ENCODE measurements at regions not wholly inside any gene's neighbourhood (a gene's known extent, or its start where the extent isn't known, plus 50 kb on each side); places are given as distances from the start of the nearest gene placed in this dataset.

DNA sequence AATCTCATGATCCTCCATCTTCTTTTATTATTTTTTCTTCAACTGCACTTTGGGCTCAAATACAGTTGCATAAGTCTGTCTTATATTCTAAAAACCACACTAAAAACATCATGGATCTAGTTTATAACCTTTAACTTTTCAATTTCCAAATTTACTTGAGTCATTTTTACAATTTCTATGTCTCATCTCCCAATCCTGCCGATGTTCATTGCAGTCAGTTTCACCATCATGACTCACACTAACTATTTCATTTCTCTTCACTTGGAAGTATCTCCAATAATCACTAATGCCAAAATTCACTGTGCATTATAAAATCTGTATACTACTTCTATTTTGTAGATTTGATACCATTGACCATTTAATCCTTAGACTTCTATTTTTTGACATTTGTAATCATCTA, 806.9 kb upstream of the SORCS1 start:
- no peaks in the 10 kb centered on the region for H3K79me2 ChIP-seq (ENCODE audit: low read length)
- TF ChIP-seq, protein P1, sequence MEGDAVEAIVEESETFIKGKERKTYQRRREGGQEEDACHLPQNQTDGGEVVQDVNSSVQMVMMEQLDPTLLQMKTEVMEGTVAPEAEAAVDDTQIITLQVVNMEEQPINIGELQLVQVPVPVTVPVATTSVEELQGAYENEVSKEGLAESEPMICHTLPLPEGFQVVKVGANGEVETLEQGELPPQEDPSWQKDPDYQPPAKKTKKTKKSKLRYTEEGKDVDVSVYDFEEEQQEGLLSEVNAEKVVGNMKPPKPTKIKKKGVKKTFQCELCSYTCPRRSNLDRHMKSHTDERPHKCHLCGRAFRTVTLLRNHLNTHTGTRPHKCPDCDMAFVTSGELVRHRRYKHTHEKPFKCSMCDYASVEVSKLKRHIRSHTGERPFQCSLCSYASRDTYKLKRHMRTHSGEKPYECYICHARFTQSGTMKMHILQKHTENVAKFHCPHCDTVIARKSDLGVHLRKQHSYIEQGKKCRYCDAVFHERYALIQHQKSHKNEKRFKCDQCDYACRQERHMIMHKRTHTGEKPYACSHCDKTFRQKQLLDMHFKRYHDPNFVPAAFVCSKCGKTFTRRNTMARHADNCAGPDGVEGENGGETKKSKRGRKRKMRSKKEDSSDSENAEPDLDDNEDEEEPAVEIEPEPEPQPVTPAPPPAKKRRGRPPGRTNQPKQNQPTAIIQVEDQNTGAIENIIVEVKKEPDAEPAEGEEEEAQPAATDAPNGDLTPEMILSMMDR (conservative IDR thresholded peaks at IDR 0.05; ENCODE audit: low read depth, low read length), result no peak
- TF ChIP-seq EZH2 (IDR thresholded peaks at IDR 0.05; ENCODE audit: low read length, unreplicated experiment) (no peak), EZH2phosphoT487 (IDR thresholded peaks at IDR 0.05; ENCODE audit: borderline replicate concordance, low read length) (no peak)
- intact Hi-C loops (cut with micrococcal nuclease), result loop anchor here (5.0 kb wide), 2 partner anchors 91 to 216 kb away; no protein-coding TSS in a partner anchor

DNA sequence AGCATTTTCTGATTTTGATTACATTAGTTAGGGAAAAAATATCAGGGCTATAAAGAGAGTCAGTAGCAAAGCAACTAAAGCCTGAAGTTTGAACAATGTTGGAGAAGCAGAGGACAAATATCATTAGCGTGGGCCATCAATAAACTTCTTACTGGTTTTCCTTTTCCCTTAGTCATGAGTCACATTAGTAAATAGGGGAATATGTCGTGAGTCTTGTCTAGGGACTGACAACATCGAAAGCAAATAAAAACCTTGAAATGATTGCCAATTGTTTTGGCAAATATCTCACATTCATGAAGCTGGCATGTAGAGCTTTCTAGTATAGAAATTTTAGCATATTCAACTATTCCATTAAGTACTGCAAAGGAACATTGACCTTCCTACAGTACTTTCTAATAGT, 806.0 kb upstream of the SORCS1 start:
- TF ChIP-seq EZH2 (IDR thresholded peaks at IDR 0.05; ENCODE audit: low read length, unreplicated experiment) (no peak), EZH2phosphoT487 (IDR thresholded peaks at IDR 0.05; ENCODE audit: borderline replicate concordance, low read length) (no peak)
- TF ChIP-seq, protein P1 (conservative IDR thresholded peaks at IDR 0.05; ENCODE audit: low read depth, low read length), result no peak
- H3K4me1 ChIP-seq (ENCODE audit: insufficient read depth, low read length), result peaks cover 34% of the 10 kb centered on the region
- peak overlapping the region; percentile 80 for H3K9ac ChIP-seq (ENCODE audit: low read length)
- H3K27me3 ChIP-seq (ENCODE audit: low read length), result no peaks in the 10 kb centered on the region
- peak overlapping the region; percentile 99 for H3K27ac ChIP-seq (ENCODE audit: low read length)
- peaks cover 23% of the 10 kb centered on the region for H3F3A ChIP-seq (ENCODE audit: low read length, unreplicated experiment)
- ATAC-seq, result peak; percentile 59
- POLR2A ChIA-PET (ENCODE audit: unreplicated experiment), result interaction anchor here (0.6 kb wide), 1 partner anchor 97 kb away, joined by 5 read pairs; no protein-coding TSS in a partner anchor
- peak overlapping the region; percentile 20; the same call in 1 of the 2 replicates for H3K4me3 ChIP-seq (ENCODE audit: low read length)
- no TSS peak for BruUV-seq (replicated peaks)
- no peaks in the 10 kb centered on the region for H4K20me1 ChIP-seq (ENCODE audit: low read length)
- no peaks in the 10 kb centered on the region for H3K79me2 ChIP-seq (ENCODE audit: low read length)
- intact Hi-C loops (cut with micrococcal nuclease), result loop anchor here (5.0 kb wide), 2 partner anchors 92 to 217 kb away; no protein-coding TSS in a partner anchor
- DNase-seq, result peak; percentile 83
- 0 out of 2 replicates have a peak overlapping the region, but pooled peaks have one; percentile 33 for H2AFZ ChIP-seq (ENCODE audit: low read length)
- H3K4me2 ChIP-seq (ENCODE audit: low read length), result peak overlapping the region; percentile 68
- no peaks in the 10 kb centered on the region for H3K9me2 ChIP-seq (replicated peaks; ENCODE audit: low read length)
- CTCF ChIA-PET, result no interaction called here
- no peaks in the 10 kb centered on the region for H3K9me3 ChIP-seq (ENCODE audit: low read length)
- H3K36me3 ChIP-seq (ENCODE audit: low read depth, low read length), result no peaks in the 10 kb centered on the region

More for the DNA sequence above, 806.9 kb upstream of the SORCS1 start:
- H4K20me1 ChIP-seq (ENCODE audit: low read length), result no peaks in the 10 kb centered on the region
- H3K9ac ChIP-seq (ENCODE audit: low read length), result peak overlapping the region; percentile 80
- peaks cover 23% of the 10 kb centered on the region for H3F3A ChIP-seq (ENCODE audit: low read length, unreplicated experiment)
- no peaks in the 10 kb centered on the region for H3K9me3 ChIP-seq (ENCODE audit: low read length)
- ChIA-PET POLR2A (ENCODE audit: unreplicated experiment) (interaction anchor here (0.7 kb wide), 1 partner anchor 97 kb away, joined by 4 read pairs; no protein-coding TSS in a partner anchor), CTCF (no interaction called here)
- peak overlapping the region; percentile 20 for H3K4me3 ChIP-seq (ENCODE audit: low read length)
- BruUV-seq (replicated peaks), result TSS peak; percentile 57
- no peaks in the 10 kb centered on the region for H3K9me2 ChIP-seq (replicated peaks; ENCODE audit: low read length)
- H3K27ac ChIP-seq (ENCODE audit: low read length), result peak overlapping the region; percentile 99
- DNase-seq (peak; percentile 79), ATAC-seq (peak; percentile 7; the same call in 1 of the 2 replicates)
- peak overlapping the region; percentile 68 for H3K4me2 ChIP-seq (ENCODE audit: low read length)
- H3K27me3 ChIP-seq (ENCODE audit: low read length), result no peaks in the 10 kb centered on the region
- H3K4me1 ChIP-seq (ENCODE audit: insufficient read depth, low read length), result peaks cover 34% of the 10 kb centered on the region
- H3K36me3 ChIP-seq (ENCODE audit: low read depth, low read length), result no peaks in the 10 kb centered on the region
- H2AFZ ChIP-seq (ENCODE audit: low read length), result no peak overlapping the region

DNA sequence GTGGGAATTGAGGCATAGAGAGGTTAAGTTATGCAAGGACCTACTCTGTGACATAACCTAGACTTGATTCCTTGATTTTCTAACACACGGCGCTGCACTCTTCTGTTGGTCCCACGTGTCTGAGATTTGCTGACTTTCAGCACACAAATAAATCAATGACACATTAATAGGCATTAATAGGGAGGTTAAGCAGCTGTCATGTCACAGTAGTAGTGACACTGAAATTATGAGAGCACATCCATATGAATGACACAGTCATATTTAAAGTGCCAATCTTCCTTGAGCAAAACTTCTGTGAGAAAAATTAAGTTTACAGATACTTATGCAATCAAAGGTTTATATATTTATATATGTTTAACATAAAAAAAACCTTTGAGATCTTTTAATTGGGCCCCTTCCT, 805.4 kb upstream of the SORCS1 start:
- Histone ChIP-seq H3K9me3 (ENCODE audit: low read length) (no peaks in the 10 kb centered on the region), H4K20me1 (ENCODE audit: low read length) (no peaks in the 10 kb centered on the region), H2AFZ (ENCODE audit: low read length) (0 out of 2 replicates have a peak overlapping the region, but pooled peaks have one; percentile 33), H3K4me2 (ENCODE audit: low read length) (peak overlapping the region; percentile 50), H3K27ac (ENCODE audit: low read length) (peak overlapping the region; percentile 99), H3K79me2 (ENCODE audit: low read length) (no peaks in the 10 kb centered on the region), H3K4me3 (ENCODE audit: low read length) (no peak overlapping the region), H3K9ac (ENCODE audit: low read length) (peak overlapping the region; percentile 77), H3K9me2 (replicated peaks; ENCODE audit: low read length) (no peaks in the 10 kb centered on the region), H3K36me3 (ENCODE audit: low read depth, low read length) (no peaks in the 10 kb centered on the region), H3K4me1 (ENCODE audit: insufficient read depth, low read length) (peaks cover 34% of the 10 kb centered on the region), H3K27me3 (ENCODE audit: low read length) (no peaks in the 10 kb centered on the region), H3F3A (ENCODE audit: low read length, unreplicated experiment) (peaks cover 23% of the 10 kb centered on the region)
- TF ChIP-seq EZH2phosphoT487 (IDR thresholded peaks at IDR 0.05; ENCODE audit: borderline replicate concordance, low read length) (no peak), EZH2 (IDR thresholded peaks at IDR 0.05; ENCODE audit: low read length, unreplicated experiment) (no peak)
- TF ChIP-seq, protein P1 (conservative IDR thresholded peaks at IDR 0.05; ENCODE audit: low read depth, low read length), result no peak
- intact Hi-C loops (cut with micrococcal nuclease), result loop anchor here (5.0 kb wide), 2 partner anchors 92 to 217 kb away; no protein-coding TSS in a partner anchor
- no peak for DNase-seq
- ChIA-PET POLR2A (ENCODE audit: unreplicated experiment) (interaction anchor here (0.6 kb wide), 1 partner anchor 97 kb away, joined by 5 read pairs; no protein-coding TSS in a partner anchor), CTCF (interaction anchor here (0.6 kb wide), 1 partner anchor 80 kb away, joined by 3 read pairs; no protein-coding TSS in a partner anchor)
- ATAC-seq, result no peak
- no TSS peak for BruUV-seq (replicated peaks)
